ENCODE measurements at regions not wholly inside any gene's neighbourhood (a gene's known extent, or its start where the extent isn't known, plus 50 kb on each side); places are given as distances from the start of the nearest gene placed in this dataset.

- no peak for DNase-seq
- H3K4me3 ChIP-seq, result no peak overlapping the region
- peaks cover 0 to 4% (median 0%) of the 10 kb centered on the region in 7 donors for H3K27me3 ChIP-seq (replicated peaks in 1 of 7)
- no peaks in the 10 kb centered on the region for H3K36me3 ChIP-seq
- H3K27ac ChIP-seq, result no peak overlapping the region
- H3K9me3 ChIP-seq, result no peaks in the 10 kb centered on the region
- intact Hi-C loops (cut with DNase I; ENCODE audit: low total_unique reads), result no loop called here
- TF ChIP-seq POLR2A (IDR thresholded peaks at IDR 0.05) (no peak), CTCF (IDR thresholded peaks at IDR 0.05 in 8 of 11, conservative IDR thresholded peaks at IDR 0.05 in 3 of 11) (no peak), POLR2AphosphoS5 (IDR thresholded peaks at IDR 0.05) (no peak)
- 81 to 95% (median 88%) methylated on average over 2 of the region's 2 CpGs for WGBS, 5 donors
- peaks cover 0 to 7% (median 0%) of the 10 kb centered on the region in 6 donors for H3K4me1 ChIP-seq
Observed at GRCh38 chr16:24639769-24640168, 89.7 kb upstream of the TNRC6A start.

GRCh38 chr16:24643489-24643888 lies 86.0 kb upstream of the TNRC6A start:
- Histone ChIP-seq H3K4me1 (no peaks in the 10 kb centered on the region), H3K4me3 (no peak overlapping the region), H3K27me3 (replicated peaks in 1 of 7) (peaks cover 0 to 4% (median 0%) of the 10 kb centered on the region in 7 donors), H3K27ac (no peak overlapping the region), H3K36me3 (no peaks in the 10 kb centered on the region), H3K9me3 (no peaks in the 10 kb centered on the region)
- no peak for DNase-seq
- WGBS, 5 donors, result 76 to 88% (median 85%) methylated on average over 8 of the region's 8 CpGs
- TF ChIP-seq POLR2A (IDR thresholded peaks at IDR 0.05), result no peak
- intact Hi-C loops (cut with DNase I; ENCODE audit: low total_unique reads), result no loop called here

- Histone ChIP-seq H3K27me3 (replicated peaks in 1 of 7) (peaks cover 0 to 11% (median 0%) of the 10 kb centered on the region in 7 donors), H3K36me3 (no peaks in the 10 kb centered on the region), H3K27ac (no peak overlapping the region), H3K9me3 (no peaks in the 10 kb centered on the region), H3K4me1 (no peaks in the 10 kb centered on the region), H3K4me3 (no peak overlapping the region)
- DNase-seq, result no peak
- 80 to 91% (median 84%) methylated on average over 5 of the region's 5 CpGs for WGBS, 5 donors
- intact Hi-C loops (cut with DNase I; ENCODE audit: low total_unique reads), result no loop called here
- no peak for TF ChIP-seq POLR2A (IDR thresholded peaks at IDR 0.05)
- TF ChIP-seq CTCF (IDR thresholded peaks at IDR 0.05 in 8 of 11, conservative IDR thresholded peaks at IDR 0.05 in 3 of 11), result no peak
- TF ChIP-seq POLR2AphosphoS5 (IDR thresholded peaks at IDR 0.05), result no peak
Observed at GRCh38 chr16:24645739-24646645, 83.5 kb upstream of the TNRC6A start.

- Histone ChIP-seq H3K9me3 (no peaks in the 10 kb centered on the region), H3K36me3 (no peaks in the 10 kb centered on the region), H3K4me1 (no peaks in the 10 kb centered on the region), H3K4me3 (no peak overlapping the region), H3K27me3 (replicated peaks in 1 of 7) (peaks cover 0 to 15% (median 0%) of the 10 kb centered on the region in 7 donors), H3K27ac (no peak overlapping the region)
- DNase-seq, result no peak
- TF ChIP-seq POLR2AphosphoS5 (IDR thresholded peaks at IDR 0.05), result no peak
- TF ChIP-seq CTCF (IDR thresholded peaks at IDR 0.05 in 8 of 11, conservative IDR thresholded peaks at IDR 0.05 in 3 of 11), result no peak
- TF ChIP-seq POLR2A (IDR thresholded peaks at IDR 0.05), result no peak
- intact Hi-C loops (cut with DNase I; ENCODE audit: low total_unique reads), result no loop called here
- WGBS, 5 donors, result 75 to 93% (median 82%) methylated on average over 2 of the region's 2 CpGs
Observed at GRCh38 chr16:24646646-24646995, 82.8 kb upstream of the TNRC6A start.

Data from spleen (tissue), 11 donors.